ENCODE measurements at regions not wholly inside any gene's neighbourhood (a gene's known extent, or its start where the extent isn't known, plus 50 kb on each side); places are given as distances from the start of the nearest gene placed in this dataset.

GRCh38 chr3:64438812-64439211, 213.5 kb upstream of the PRICKLE2 start:
- no peak for TF ChIP-seq CTCF (IDR thresholded peaks at IDR 0.05)
- no peak for TF ChIP-seq EZH2 (IDR thresholded peaks at IDR 0.05)
- TF ChIP-seq EZH2phosphoT487 (IDR thresholded peaks at IDR 0.05) = no peak
